Ecto neural progenitor cell (in vitro differentiated cells): ENCODE measurements at regions not wholly inside any gene's neighbourhood (a gene's known extent, or its start where the extent isn't known, plus 50 kb on each side); places are given as distances from the start of the nearest gene placed in this dataset.

ENCODE experiments used
- DNase-seq: peaks from one replicate; pipeline ENCODE4 v3.0.0-alpha.2; 2018; ENCODE audit warnings: low spot score

GRCh38 chr5:40414922-40415321 lies 264.8 kb upstream of the PTGER4 start:
- no peak for DNase-seq

GRCh38 chr5:40413743-40414142 lies 266.0 kb upstream of the PTGER4 start:
- no peak for DNase-seq

DNA sequence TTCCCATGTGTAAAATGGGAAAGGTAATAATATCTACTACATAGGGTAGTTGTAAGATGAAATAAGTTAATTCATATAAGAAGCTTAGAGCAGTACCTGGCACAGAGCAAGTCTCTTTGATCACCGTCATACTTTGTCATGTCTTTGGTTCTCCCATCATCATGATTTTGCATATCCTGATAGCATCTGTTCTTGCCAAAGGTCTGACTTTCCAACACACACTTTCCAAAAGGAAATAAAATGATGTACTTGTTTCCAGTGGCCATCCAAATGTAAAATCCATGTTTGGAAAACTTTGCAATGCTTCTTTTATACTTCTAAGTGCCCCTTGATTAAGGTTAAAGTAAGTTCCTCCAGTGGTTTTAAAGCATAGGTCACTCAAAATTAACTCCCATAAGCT lies 266.9 kb upstream of the PTGER4 start:
- no peak for DNase-seq

DNA sequence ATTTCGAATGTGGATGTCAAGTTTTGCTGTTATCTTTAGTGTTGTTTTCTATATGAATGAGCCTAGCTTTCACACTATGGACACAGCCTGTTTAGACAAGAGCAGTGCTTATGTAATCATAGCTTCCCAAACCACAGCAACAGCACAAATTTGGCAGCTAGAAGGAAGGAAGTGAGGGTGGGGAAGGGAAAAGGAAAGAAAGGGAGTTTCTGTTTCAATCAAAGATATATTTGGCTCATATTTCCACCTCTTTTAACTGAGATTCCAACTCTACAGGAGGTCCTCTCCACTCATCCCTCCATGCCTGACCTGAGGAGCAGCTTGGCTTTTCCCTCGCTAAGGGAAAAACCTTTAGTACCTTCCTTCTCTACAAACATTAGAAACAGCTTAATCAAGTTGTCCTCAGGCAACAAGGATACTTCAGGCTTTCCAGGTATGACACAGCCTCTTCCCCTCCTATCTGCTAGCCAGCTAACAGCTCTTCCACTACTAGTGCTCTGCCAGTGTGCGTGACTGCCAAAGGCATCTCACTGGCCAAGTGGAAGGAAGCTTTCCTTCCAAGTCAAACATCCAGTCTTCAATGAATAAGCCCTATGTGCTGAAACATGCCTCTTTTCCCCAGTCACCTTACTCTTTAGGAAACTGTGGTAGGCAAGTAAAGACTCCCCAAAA lies 268.6 kb upstream of the PTGER4 start:
- DNase-seq = no peak

- DNase-seq = no peak
Observed at GRCh38 chr5:40410231-40410861, 269.4 kb upstream of the PTGER4 start.

GRCh38 chr5:40409601-40410000 lies 270.1 kb upstream of the PTGER4 start:
- no peak for DNase-seq

DNA sequence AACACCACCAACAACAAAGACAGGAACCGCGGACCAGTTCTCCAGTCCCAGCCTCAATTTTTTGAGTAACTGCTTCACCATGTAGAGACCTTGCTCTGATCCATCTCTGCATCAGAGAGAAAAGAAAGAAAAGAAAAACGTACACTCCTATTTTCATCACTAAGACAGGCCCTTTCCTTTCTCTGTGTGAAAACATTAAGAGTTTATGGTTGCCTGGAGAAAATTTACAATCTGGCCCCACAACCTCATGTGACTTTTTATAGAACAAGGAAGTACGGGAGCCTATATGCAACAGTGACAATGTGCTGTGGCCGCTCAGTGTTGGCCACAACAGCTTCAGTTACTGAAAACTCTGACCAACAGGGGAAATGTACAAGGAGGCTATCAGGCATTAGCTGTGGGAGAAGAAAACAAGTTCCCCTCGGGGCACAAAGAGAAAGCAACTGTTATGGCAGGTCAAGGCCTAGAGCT lies 272.9 kb upstream of the PTGER4 start:
- no peak for DNase-seq

DNA sequence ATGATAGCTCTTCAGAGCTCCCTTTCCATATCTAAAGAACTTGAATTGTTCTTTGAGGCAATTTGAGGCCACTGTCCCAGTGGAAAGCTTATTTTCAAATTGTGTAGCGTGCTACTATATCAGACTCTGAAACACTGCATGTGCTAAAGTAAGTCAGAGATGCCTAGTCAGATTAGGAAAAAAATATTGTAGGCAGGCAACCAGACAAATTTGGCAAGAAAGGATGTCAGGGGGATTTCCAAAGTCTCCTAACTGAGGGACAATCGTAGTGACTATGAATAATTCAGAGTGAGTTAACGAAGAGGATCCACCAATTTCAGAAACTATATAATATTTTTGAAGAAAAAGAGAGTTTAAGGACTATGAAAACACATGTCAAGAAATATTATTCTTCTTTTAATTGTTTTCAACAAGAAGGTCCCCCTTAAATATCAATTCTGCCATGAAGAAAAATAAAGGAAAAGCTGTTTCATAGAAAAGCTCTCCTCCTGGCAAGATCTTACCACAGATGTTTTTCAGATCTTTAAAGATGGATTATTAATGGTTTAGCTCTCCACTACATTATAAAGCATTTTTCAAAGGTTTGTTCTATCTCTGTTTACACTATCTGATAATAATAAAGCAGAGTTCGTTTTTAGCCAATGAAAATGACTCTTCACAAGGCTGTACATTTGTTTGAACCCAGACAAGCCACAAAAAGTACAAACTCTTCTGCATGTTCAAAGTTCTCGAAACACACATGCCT lies 273.5 kb upstream of the PTGER4 start:
- no peak for DNase-seq

DNA sequence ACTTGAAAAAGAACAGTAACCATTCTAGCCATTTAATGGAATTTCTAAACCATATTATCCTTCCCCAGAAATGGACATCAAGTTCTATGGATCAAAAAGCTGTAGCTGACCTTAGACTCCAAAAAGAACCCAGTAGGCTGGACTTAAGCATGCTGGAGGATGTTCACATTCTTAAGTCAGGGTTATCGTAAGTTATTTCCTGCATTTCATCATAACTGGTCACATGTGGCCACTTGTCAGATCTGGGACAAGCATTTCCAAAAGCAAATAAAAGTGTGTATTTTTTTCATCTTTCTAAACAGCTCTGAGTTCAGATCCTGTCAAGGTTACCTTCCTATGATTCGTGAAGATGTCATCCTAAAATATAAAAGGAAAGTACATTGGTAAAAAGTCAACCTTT lies 274.5 kb upstream of the PTGER4 start:
- DNase-seq = no peak

DNA sequence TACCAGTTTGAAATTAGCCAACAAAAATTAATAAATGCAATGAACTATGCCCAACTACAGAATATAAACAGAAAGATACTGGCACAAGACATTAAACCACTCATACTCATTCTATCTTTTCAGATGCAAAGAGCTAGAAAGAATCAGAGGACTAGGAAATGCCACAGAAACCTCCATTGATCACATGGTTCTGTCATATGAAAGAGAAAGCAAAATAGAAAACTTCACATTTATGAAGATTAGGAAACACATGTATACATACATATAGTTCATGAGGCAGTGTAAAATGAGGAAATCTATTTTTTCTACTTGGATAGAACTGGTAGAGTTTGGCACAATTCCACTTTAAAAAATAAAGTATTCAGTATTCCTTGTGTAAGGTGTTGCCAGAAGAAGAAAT lies 275.1 kb upstream of the PTGER4 start:
- DNase-seq = no peak

- no peak for DNase-seq
Observed at GRCh38 chr5:40402007-40402364, 277.7 kb upstream of the PTGER4 start.

- no peak for DNase-seq
Observed at GRCh38 chr5:40401284-40402006, 278.3 kb upstream of the PTGER4 start.

- DNase-seq = no peak
Observed at GRCh38 chr5:40400245-40400644, 279.5 kb upstream of the PTGER4 start.

DNA sequence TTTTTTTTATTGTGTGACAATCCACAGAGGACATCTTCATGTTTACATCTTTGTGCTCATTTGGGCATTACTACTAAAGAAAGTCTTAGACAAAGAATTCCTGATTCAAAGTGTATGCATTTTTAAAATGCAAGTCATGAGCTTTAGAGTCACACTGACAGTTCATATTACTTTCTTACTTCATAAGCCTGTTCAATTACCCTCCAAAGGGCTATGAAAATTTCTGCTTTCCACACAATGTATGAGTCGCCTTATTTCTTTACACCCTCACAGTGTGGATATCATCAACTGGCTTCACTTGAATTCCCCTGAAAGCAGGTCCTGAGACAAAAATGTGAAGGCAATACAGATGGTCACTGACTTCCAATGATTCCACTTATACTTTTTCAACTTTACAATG lies 280.4 kb upstream of the PTGER4 start:
- no peak for DNase-seq

- no peak for DNase-seq
Observed at GRCh38 chr5:40397976-40398375, 281.7 kb upstream of the PTGER4 start.

DNA sequence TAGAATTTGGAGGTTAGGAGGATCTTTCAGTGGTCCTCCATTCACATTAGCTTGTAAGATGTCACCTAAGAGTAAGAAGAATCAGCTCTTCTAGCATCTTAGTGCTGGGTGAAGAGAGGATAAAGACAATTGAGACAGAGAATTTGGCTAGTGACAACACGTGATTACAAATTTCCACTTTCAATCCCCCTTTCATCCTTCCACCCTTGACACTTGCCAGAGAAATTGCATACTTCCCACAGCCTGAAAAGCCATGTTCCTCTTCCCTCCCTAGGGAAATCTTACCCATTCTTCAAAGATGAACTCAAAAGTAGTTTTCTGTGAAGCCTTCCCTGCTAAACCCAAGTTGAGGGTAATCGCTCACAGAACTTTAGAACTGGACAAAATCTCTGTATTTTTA lies 282.6 kb upstream of the PTGER4 start:
- DNase-seq = no peak

- DNase-seq = no peak
Observed at GRCh38 chr5:40396317-40396716, 283.4 kb upstream of the PTGER4 start.

DNA sequence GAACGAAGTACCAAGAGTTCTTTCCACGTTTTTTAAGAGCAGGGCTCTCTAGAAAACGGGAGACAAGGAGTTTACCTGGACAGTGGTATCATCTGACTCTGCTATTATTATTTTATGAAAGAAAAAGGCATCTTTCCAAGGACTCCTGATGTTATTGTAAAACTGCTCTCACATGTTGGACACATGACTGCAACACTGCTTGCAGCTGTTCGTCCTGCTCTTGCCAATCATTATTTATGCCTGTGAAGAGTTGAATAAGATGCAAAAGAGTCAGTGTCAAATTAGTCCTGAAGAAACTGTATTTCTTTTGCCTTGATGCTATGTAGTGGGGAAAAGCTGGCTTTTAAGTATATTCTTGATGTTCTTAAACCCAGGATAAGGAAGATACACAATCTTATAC lies 284.5 kb upstream of the PTGER4 start:
- no peak for DNase-seq

GRCh38 chr5:40394698-40395097 lies 285.0 kb upstream of the PTGER4 start:
- DNase-seq = no peak

DNA sequence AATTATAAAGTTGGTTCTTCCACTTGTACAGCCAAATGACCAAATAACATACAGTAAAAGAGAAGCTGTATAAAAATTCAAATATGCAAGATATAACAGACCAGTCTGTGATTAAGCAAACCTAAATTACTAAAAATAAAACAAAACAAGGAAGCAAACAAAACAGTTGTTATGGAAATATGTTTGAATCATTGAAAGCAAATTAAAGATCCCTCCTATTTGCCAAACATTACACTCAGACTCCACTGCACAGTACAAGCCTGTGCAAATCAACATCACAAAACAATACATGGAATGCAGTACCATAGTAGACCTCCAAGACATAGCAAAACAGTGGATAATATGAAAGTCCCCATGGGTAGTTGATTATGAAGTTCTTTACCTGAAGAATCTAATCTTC lies 288.1 kb upstream of the PTGER4 start:
- no peak for DNase-seq

DNA sequence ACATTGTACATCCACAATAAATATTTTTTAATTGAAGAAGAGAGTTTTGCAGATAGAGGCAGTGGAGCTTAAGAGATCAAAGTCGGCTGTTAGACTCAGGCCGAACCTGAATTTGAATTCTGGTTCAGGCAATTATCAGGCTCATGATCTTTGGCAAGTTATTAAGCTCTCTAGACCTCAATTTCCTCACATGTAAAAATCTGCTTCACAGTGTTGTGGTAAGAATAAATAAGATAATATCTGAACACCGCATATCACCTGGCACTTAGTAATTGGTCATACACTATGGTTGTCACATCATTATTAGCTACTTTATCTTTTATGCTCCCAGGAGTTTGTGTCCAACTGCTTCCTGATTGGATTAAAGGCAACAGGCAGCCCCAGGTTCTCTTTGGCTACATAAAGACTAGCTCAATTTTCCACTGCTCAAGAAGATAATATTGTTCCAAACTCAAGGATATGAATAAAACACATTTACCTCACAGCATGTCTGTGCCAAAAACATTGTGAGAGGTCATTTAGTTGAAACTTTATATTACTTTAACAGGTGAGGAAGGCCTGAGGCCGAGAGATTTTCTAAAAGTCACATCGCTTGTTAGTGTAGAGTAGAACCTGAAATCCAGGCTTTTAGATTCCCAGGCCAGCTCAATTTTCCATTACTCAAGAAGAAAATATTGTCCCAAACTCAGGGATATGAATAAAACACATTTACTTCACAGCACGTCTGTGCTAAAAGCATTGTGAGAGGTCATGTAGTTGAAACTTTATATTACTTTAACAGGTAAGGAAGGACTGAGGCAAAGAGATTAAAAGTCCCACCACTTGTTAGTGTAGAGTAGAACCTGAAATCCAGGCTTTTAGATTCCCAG lies 289.2 kb upstream of the PTGER4 start:
- no peak for DNase-seq

- DNase-seq = no peak
Observed at GRCh38 chr5:40389591-40389990, 290.1 kb upstream of the PTGER4 start.
